Neural crest cell (in vitro differentiated cells): ENCODE measurements at regions not wholly inside any gene's neighbourhood (a gene's known extent, or its start where the extent isn't known, plus 50 kb on each side); places are given as distances from the start of the nearest gene placed in this dataset.

Source experiments
- DNase-seq: peaks from one replicate; pipeline ENCODE4 v3.0.0; 2021; ENCODE audit warnings: low read depth, mixed read lengths, low spot score
- H3K27ac Mint-ChIP-seq: one replicate; pipeline ENCODE4 v1.8.0; 2021; ENCODE audit warnings: mild to moderate bottlenecking, mixed read lengths; ENCODE audit not compliant: unreplicated experiment
- H3K27me3 Mint-ChIP-seq: 2 replicates; pipeline ENCODE4 v1.8.0; 2021; ENCODE audit warnings: low read depth, mild to moderate bottlenecking, mixed read lengths
- H3K36me3 Mint-ChIP-seq: 2 replicates; pipeline ENCODE4 v1.8.0; 2021; ENCODE audit warnings: low read depth, mild to moderate bottlenecking, mixed read lengths
- H3K4me1 Mint-ChIP-seq: 2 replicates; pipeline ENCODE4 v1.8.0; 2021; ENCODE audit warnings: mixed read lengths
- H3K4me3 Mint-ChIP-seq: one replicate; pipeline ENCODE4 v1.8.0; 2021; ENCODE audit warnings: mild to moderate bottlenecking, mixed read lengths
- H3K9me3 Mint-ChIP-seq: 2 replicates; pipeline ENCODE4 v1.8.0; 2021; ENCODE audit warnings: mixed read lengths
- CTCF ChIP-seq: fragments of 200-600 bp; sonication (generic); conservative IDR thresholded peaks from 2 replicates; pipeline ENCODE4 v1.5.0; 2021; ENCODE audit warnings: antibody characterized with exemption, mild to moderate bottlenecking

- Mint-ChIP-seq H3K4me1 (peaks cover 10% of the 10 kb centered on the region), H3K4me3 (no peak overlapping the region), H3K27me3 (no peaks in the 10 kb centered on the region), H3K36me3 (peaks cover 15% of the 10 kb centered on the region), H3K9me3 (peaks cover 20% of the 10 kb centered on the region), H3K27ac (no peak overlapping the region)
- no peak for TF ChIP-seq CTCF
- no peak for DNase-seq
Observed at GRCh38 chr12:116478243-116478773, 80.9 kb upstream of the MAP1LC3B2 start.

GRCh38 chr12:116480210-116480810 lies 78.9 kb upstream of the MAP1LC3B2 start:
- DNase-seq: no peak
- Mint-ChIP-seq H3K9me3 (peaks cover 20% of the 10 kb centered on the region), H3K36me3 (peaks cover 15% of the 10 kb centered on the region), H3K4me1 (peaks cover 10% of the 10 kb centered on the region), H3K4me3 (no peak overlapping the region), H3K27me3 (no peaks in the 10 kb centered on the region), H3K27ac (peak overlapping the region; percentile 58)
- TF ChIP-seq CTCF: no peak

- peaks cover 8% of the 10 kb centered on the region for H3K9me3 Mint-ChIP-seq
- H3K27ac Mint-ChIP-seq: no peak overlapping the region
- peaks cover 10% of the 10 kb centered on the region for H3K4me1 Mint-ChIP-seq
- TF ChIP-seq CTCF: no peak
- no peaks in the 10 kb centered on the region for H3K27me3 Mint-ChIP-seq
- H3K36me3 Mint-ChIP-seq: peaks cover 5% of the 10 kb centered on the region
- DNase-seq: no peak
- H3K4me3 Mint-ChIP-seq: no peak overlapping the region
Observed at GRCh38 chr12:116481726-116482125, 77.5 kb upstream of the MAP1LC3B2 start.

GRCh38 chr12:116482179-116482578 lies 77.0 kb upstream of the MAP1LC3B2 start:
- Mint-ChIP-seq H3K9me3 (peaks cover 7% of the 10 kb centered on the region), H3K27ac (no peak overlapping the region), H3K4me1 (peaks cover 10% of the 10 kb centered on the region)

GRCh38 chr12:116482859-116483258 lies 76.3 kb upstream of the MAP1LC3B2 start:
- no peak for DNase-seq
- Mint-ChIP-seq H3K9me3 (peaks cover 5% of the 10 kb centered on the region), H3K36me3 (peaks cover 2% of the 10 kb centered on the region), H3K4me1 (peaks cover 10% of the 10 kb centered on the region), H3K4me3 (no peak overlapping the region), H3K27me3 (no peaks in the 10 kb centered on the region), H3K27ac (no peak overlapping the region)
- no peak for TF ChIP-seq CTCF

More at GRCh38 chr12:116482179-116482578, 77.0 kb upstream of the MAP1LC3B2 start:
- Mint-ChIP-seq H3K27me3 (no peaks in the 10 kb centered on the region), H3K36me3 (peaks cover 5% of the 10 kb centered on the region), H3K4me3 (no peak overlapping the region)
- DNase-seq: no peak
- TF ChIP-seq CTCF: no peak
